IMR-90 (cell line): ENCODE measurements at regions not wholly inside any gene's neighbourhood (a gene's known extent, or its start where the extent isn't known, plus 50 kb on each side); places are given as distances from the start of the nearest gene placed in this dataset.
"Not testable (repeated sequence)": the region's sequence is repeated elsewhere in the genome, so short reads cannot be mapped to it uniquely, and the experiment has no call there.

Experiments
- ATAC-seq: fragments of 200-7000 bp; cut with Tn5 transposase; 2 replicates; pipeline ENCODE4 v1.9.1; 2020; ENCODE audit warnings: low read depth, mild to moderate bottlenecking, moderate library complexity
- BruUV-seq: library from RNA; stranded (reverse); fragments of 400-500 nt; replicated peaks from 2 replicates; lab custom pipeline; 2021; lab: Mats Ljungman, UMichigan
- CTCF ChIA-PET: fragments of 300-600 bp; formaldehyde crosslinking; extraction: SDS; loops from one replicate; lab custom pipeline; 2021; ENCODE audit warnings: antibody characterized with exemption; lab: Yijun Ruan, JAX
- POLR2A ChIA-PET: fragments of 300-600 bp; sonication (Branson Sonifier 250); formaldehyde crosslinking; loops from one replicate; lab custom pipeline; 2022; ENCODE audit warnings: antibody characterized with exemption; ENCODE audit not compliant: unreplicated experiment; lab: Charles Lee
- DNase-seq: peaks from one replicate; pipeline ENCODE4 v3.0.0; 2013
- H2AFZ ChIP-seq: replicated peaks from 2 replicates; pipeline ENCODE3; 2013; ENCODE audit warnings: low read length, mild to moderate bottlenecking; ENCODE audit not compliant: poor library complexity
- H2AK5ac ChIP-seq: 2 replicates; pipeline ENCODE4 v1.6.1; 2013; ENCODE audit warnings: low read depth, low read length, inconsistent platforms
- H2AK9ac ChIP-seq: replicated peaks from 2 replicates; pipeline ENCODE3; 2013; ENCODE audit warnings: mild to moderate bottlenecking, low read depth, low read length, moderate library complexity; ENCODE audit not compliant: poor library complexity
- H2BK120ac ChIP-seq: 2 replicates; pipeline ENCODE4 v1.6.1; 2013; ENCODE audit warnings: low read depth, low read length, inconsistent platforms
- H2BK15ac ChIP-seq: 3 replicates; pipeline ENCODE4 v1.6.1; 2013; ENCODE audit warnings: low read depth, low read length, inconsistent platforms
- H2BK20ac ChIP-seq: 2 replicates; pipeline ENCODE4 v1.6.1; 2013; ENCODE audit warnings: low read depth, mild to moderate bottlenecking, inconsistent platforms, low read length, moderate library complexity
- H2BK5ac ChIP-seq: 2 replicates; pipeline ENCODE4 v1.6.1; 2013; ENCODE audit warnings: mild to moderate bottlenecking, low read depth, low read length, inconsistent platforms; ENCODE audit not compliant: poor library complexity, severe bottlenecking
- H3K14ac ChIP-seq: replicated peaks from 2 replicates; pipeline ENCODE4 v1.6.1; 2013; ENCODE audit warnings: low read depth, low read length, inconsistent platforms
- H3K18ac ChIP-seq: 2 replicates; pipeline ENCODE4 v1.6.1; 2013; ENCODE audit warnings: low read depth, low read length, control low read depth
- H3K23ac ChIP-seq: 2 replicates; pipeline ENCODE4 v1.6.1; 2013; ENCODE audit warnings: low read depth, low read length, inconsistent platforms
- H3K27ac ChIP-seq: 2 replicates; pipeline ENCODE4 v1.5.1; 2013; ENCODE audit warnings: mild to moderate bottlenecking, control low read depth, low read length; ENCODE audit not compliant: insufficient read depth
- H3K27me3 ChIP-seq: 2 replicates; pipeline ENCODE4 v1.6.1; 2013; ENCODE audit warnings: low read length; ENCODE audit not compliant: control insufficient read depth, insufficient read depth
- H3K36me3 ChIP-seq: 2 replicates; pipeline ENCODE4 v1.6.1; 2013; ENCODE audit warnings: low read length, mixed read lengths; ENCODE audit not compliant: control insufficient read depth, insufficient read depth
- H3K4ac ChIP-seq: 2 replicates; pipeline ENCODE4 v1.6.1; 2013; ENCODE audit warnings: low read depth, low read length, inconsistent platforms
- H3K4me1 ChIP-seq: 2 replicates; pipeline ENCODE4 v1.6.1; 2013; ENCODE audit warnings: low read length, mixed read lengths; ENCODE audit not compliant: control insufficient read depth, insufficient read depth
- H3K4me2 ChIP-seq: 2 replicates; pipeline ENCODE4 v1.6.1; 2013; ENCODE audit warnings: low read depth, mild to moderate bottlenecking, control low read depth, low read length, moderate library complexity
- H3K4me3 ChIP-seq: 2 replicates; pipeline ENCODE4 v1.5.1; 2013; ENCODE audit warnings: low read depth, mild to moderate bottlenecking, control low read depth, low read length, moderate library complexity; ENCODE audit not compliant: insufficient read depth
- H3K56ac ChIP-seq: 2 replicates; pipeline ENCODE4 v1.6.1; 2013; ENCODE audit warnings: low read length, inconsistent platforms; ENCODE audit not compliant: insufficient read depth; ENCODE audit errors: extremely low read depth
- H3K79me1 ChIP-seq, 2 experiments: 2 replicates each; pipeline ENCODE4 v1.6.1; 2013; ENCODE audit warnings: low read length in 2 of 2, inconsistent platforms in 1 of 2, low read depth in 1 of 2
- H3K9ac ChIP-seq: 2 replicates; pipeline ENCODE4 v1.6.1; 2013; ENCODE audit warnings: low read depth, low read length, control low read depth
- H3K9me1 ChIP-seq: 2 replicates; pipeline ENCODE4 v1.6.1; 2013; ENCODE audit warnings: low read length, inconsistent platforms; ENCODE audit not compliant: insufficient read depth
- H3K9me3 ChIP-seq: 2 replicates; pipeline ENCODE4 v1.6.1; 2013; ENCODE audit warnings: low read length; ENCODE audit not compliant: control insufficient read depth, insufficient read depth
- H4K20me1 ChIP-seq: 2 replicates; pipeline ENCODE4 v1.6.1; 2013; ENCODE audit warnings: low read length, inconsistent platforms; ENCODE audit not compliant: insufficient read depth
- H4K5ac ChIP-seq: 2 replicates; pipeline ENCODE4 v1.6.1; 2013; ENCODE audit warnings: mild to moderate bottlenecking, low read depth, low read length, control low read depth
- H4K8ac ChIP-seq, 2 experiments: 2 replicates each; pipeline ENCODE4 v1.6.1; 2013; ENCODE audit warnings: low read depth in 2 of 2, low read length in 2 of 2, control low read depth in 1 of 2, inconsistent platforms in 1 of 2
- H4K91ac ChIP-seq: 2 replicates; pipeline ENCODE4 v1.6.1; 2013; ENCODE audit warnings: low read depth, low read length, inconsistent platforms; ENCODE audit not compliant: insufficient read depth
- WGBS, 2 experiments: methylation state at CpG; one replicate each; pipeline versions ENCODE4 v1.1.5 to v1.1.7; 2013; ENCODE audit warnings: missing lambda C conversion rate in 2 of 2; ENCODE audit not compliant: insufficient read length in 1 of 2; ENCODE audit errors: extremely low coverage in 2 of 2; 5-methylcytosine and 5-hydroxymethylcytosine counted together
- dilution Hi-C: fragments of 300-500 bp; cut with HindIII; formaldehyde crosslinking; loops from one replicate; pipeline ENCODE4 v1.14.3; 2018; ENCODE audit warnings: low sequenced_read_pairs; ENCODE audit not compliant: unreplicated experiment
- in situ Hi-C: fragments of 300-500 bp; cut with MboI; formaldehyde crosslinking; loops from 3 replicates; pipeline ENCODE4 v1.14.3; 2019; ENCODE audit warnings: low sequenced_read_pairs, inconsistent platforms, mixed read lengths
- intact Hi-C: fragments of 100-400 bp; cut with micrococcal nuclease; formaldehyde crosslinking; loops from 2 replicates; pipeline ENCODE4 v1.10.0; 2022

- H3K27me3 ChIP-seq, H3K27ac ChIP-seq, H4K20me1 ChIP-seq, H3K36me3 ChIP-seq, BruUV-seq, H2AK9ac ChIP-seq, H2BK20ac ChIP-seq, H3K23ac ChIP-seq, H2AFZ ChIP-seq, H3K4me2 ChIP-seq, H2BK15ac ChIP-seq, dilution Hi-C loops, H3K14ac ChIP-seq, H2AK5ac ChIP-seq, H3K56ac ChIP-seq, H4K8ac ChIP-seq, H3K79me1 ChIP-seq, H4K91ac ChIP-seq, H2BK120ac ChIP-seq, intact Hi-C loops, DNase-seq, H3K4me3 ChIP-seq, in situ Hi-C loops, H3K9me1 ChIP-seq, H3K9ac ChIP-seq, H3K9me3 ChIP-seq, H3K4ac ChIP-seq, ATAC-seq, H3K4me1 ChIP-seq, H4K5ac ChIP-seq, POLR2A ChIA-PET, H3K18ac ChIP-seq, H2BK5ac ChIP-seq: not testable (repeated sequence)
- 83% methylated on average over 6 of the region's 11 CpGs; no CpG with 5 or more reads in 1 of the 2 experiments for WGBS, 2 experiments
- CTCF ChIA-PET, result interaction anchor here (0.6 kb wide), 1 partner anchor 740 kb away, joined by 3 read pairs; no protein-coding TSS in a partner anchor
Measured at GRCh38 chrX:28367649-28368048, 219.6 kb upstream of the IL1RAPL1 start.
